ENCODE measurements at regions not wholly inside any gene's neighbourhood (a gene's known extent, or its start where the extent isn't known, plus 50 kb on each side); places are given as distances from the start of the nearest gene placed in this dataset.

- H3K27me3 ChIP-seq (replicated peaks in 1 of 4; ENCODE audit: control insufficient read depth in 3 of 4, extremely low read depth in 1 of 4, insufficient read depth in 3 of 4, low read length in 3 of 4) = no peaks in the 10 kb centered on the region
- H2BK20ac ChIP-seq (ENCODE audit: low read length) = no peak overlapping the region
- H3K4me3 ChIP-seq (ENCODE audit: extremely low read depth in 1 of 4, insufficient read depth in 2 of 4, low read depth in 3 of 4, low read length in 4 of 4) = no peak overlapping the region
- no peak overlapping the region for H2AK5ac ChIP-seq (ENCODE audit: low read depth, low read length)
- no peak overlapping the region for H3K56ac ChIP-seq (replicated peaks; ENCODE audit: insufficient read length, low read depth, low read length)
- H3K23me2 ChIP-seq (ENCODE audit: low read depth, low read length) = no peaks in the 10 kb centered on the region
- WGBS, 2 experiments (ENCODE audit: extremely low coverage in 1 of 2, insufficient coverage in 1 of 2, insufficient read length in 1 of 2, insufficient replicate concordance in 2 of 2, low coverage in 1 of 2, low lambda C conversion rate in 2 of 2, missing lambda C conversion rate in 1 of 2) = 89% methylated on average over 2 of the region's 2 CpGs; no CpG with 5 or more reads in 1 of the 2 experiments
- no peak overlapping the region for H4K8ac ChIP-seq (ENCODE audit: extremely low read depth, insufficient read depth, low read length)
- no peak overlapping the region for H3K4me2 ChIP-seq (ENCODE audit: insufficient read depth in 1 of 2, low read depth in 2 of 2, low read length in 2 of 2)
- no peak for DNase-seq (ENCODE audit: low read depth in 1 of 2, low spot score in 2 of 2)
- no peak for FAIRE-seq
- H3K36me3 ChIP-seq (ENCODE audit: control insufficient read depth in 2 of 4, insufficient read depth in 4 of 4, low read length in 3 of 4) = no peaks in the 10 kb centered on the region
- H3K27ac ChIP-seq (ENCODE audit: low read depth, low read length) = no peak overlapping the region
- no peak overlapping the region for H2BK12ac ChIP-seq (ENCODE audit: low read depth, low read length)
- ChIA-PET CTCF (ENCODE audit: partially characterized antibody) (no interaction called here), POLR2A (ENCODE audit: partially characterized antibody) (no interaction called here)
- H2BK15ac ChIP-seq (ENCODE audit: low read length) = no peak overlapping the region
- no peak overlapping the region for H3K9ac ChIP-seq (replicated peaks in 1 of 4; ENCODE audit: extremely low read depth in 1 of 4, low read depth in 3 of 4, low read length in 3 of 4)
- no peak overlapping the region for H3K14ac ChIP-seq (ENCODE audit: insufficient read length)
- H3K23ac ChIP-seq (ENCODE audit: insufficient read length) = no peak overlapping the region
- no peak overlapping the region for H2BK5ac ChIP-seq (ENCODE audit: low read depth, low read length)
- no peak overlapping the region for H3K18ac ChIP-seq (ENCODE audit: extremely low read depth, low read length)
- no peak overlapping the region for H3K4ac ChIP-seq (replicated peaks; ENCODE audit: insufficient read length, low read depth, low read length)
- no peaks in the 10 kb centered on the region for H3K4me1 ChIP-seq (replicated peaks in 1 of 4; ENCODE audit: control insufficient read depth in 3 of 4, insufficient read depth in 4 of 4, low read length in 3 of 4)
- H3K79me1 ChIP-seq (ENCODE audit: low read depth, low read length) = no peaks in the 10 kb centered on the region
- H2AFZ ChIP-seq (ENCODE audit: low read length) = no peak overlapping the region
- no peak overlapping the region for H2BK120ac ChIP-seq (replicated peaks; ENCODE audit: low read depth, low read length)
- no peak overlapping the region for H4K5ac ChIP-seq (ENCODE audit: insufficient read length, low read depth, low read length)
- no peaks in the 10 kb centered on the region for H4K20me1 ChIP-seq (replicated peaks in 1 of 2; ENCODE audit: control insufficient read depth in 1 of 2, insufficient read depth in 2 of 2, low read length in 2 of 2)
- no peak overlapping the region for H4K91ac ChIP-seq (replicated peaks; ENCODE audit: insufficient read length, low read length)
- no peaks in the 10 kb centered on the region for H3K79me2 ChIP-seq (ENCODE audit: control insufficient read depth in 1 of 2, insufficient read depth in 2 of 2, low read length in 2 of 2)
- H3K9me3 ChIP-seq (ENCODE audit: insufficient read depth in 2 of 2, low read depth in 1 of 2, low read length in 1 of 2) = no peaks in the 10 kb centered on the region
- no peak for TF ChIP-seq EZH2 (IDR thresholded peaks at IDR 0.05; ENCODE audit: low read depth, low read length, severe bottlenecking)
- TF ChIP-seq BRCA1 (IDR thresholded peaks at IDR 0.05; ENCODE audit: low read depth, low read length) = no peak
- no peak for TF ChIP-seq HDAC2 (IDR thresholded peaks at IDR 0.05; ENCODE audit: borderline replicate concordance in 1 of 2, low read depth in 2 of 2, low read length in 2 of 2)
- TF ChIP-seq CBX5 (IDR thresholded peaks at IDR 0.05; ENCODE audit: low read depth, low read length) = no peak
- TF ChIP-seq CHD1 (IDR thresholded peaks at IDR 0.05; ENCODE audit: low read depth, low read length) = no peak
- TF ChIP-seq CEBPB (IDR thresholded peaks at IDR 0.05; ENCODE audit: low read depth, low read length) = no peak
- TF ChIP-seq SP1 (IDR thresholded peaks at IDR 0.05; ENCODE audit: low read depth, low read length) = no peak
- no peak for TF ChIP-seq USF2 (IDR thresholded peaks at IDR 0.05; ENCODE audit: low read length)
- no peak for TF ChIP-seq GTF2F1 (IDR thresholded peaks at IDR 0.05; ENCODE audit: borderline replicate concordance, low read depth, low read length)
- no peak for TF ChIP-seq RNF2 (IDR thresholded peaks at IDR 0.05; ENCODE audit: borderline replicate concordance, low read depth, low read length, missing control alignments, poor library complexity, severe bottlenecking)
- TF ChIP-seq ZNF274 (IDR thresholded peaks at IDR 0.05; ENCODE audit: borderline replicate concordance, extremely low read depth, low read length) = no peak
- TF ChIP-seq, protein P1, sequence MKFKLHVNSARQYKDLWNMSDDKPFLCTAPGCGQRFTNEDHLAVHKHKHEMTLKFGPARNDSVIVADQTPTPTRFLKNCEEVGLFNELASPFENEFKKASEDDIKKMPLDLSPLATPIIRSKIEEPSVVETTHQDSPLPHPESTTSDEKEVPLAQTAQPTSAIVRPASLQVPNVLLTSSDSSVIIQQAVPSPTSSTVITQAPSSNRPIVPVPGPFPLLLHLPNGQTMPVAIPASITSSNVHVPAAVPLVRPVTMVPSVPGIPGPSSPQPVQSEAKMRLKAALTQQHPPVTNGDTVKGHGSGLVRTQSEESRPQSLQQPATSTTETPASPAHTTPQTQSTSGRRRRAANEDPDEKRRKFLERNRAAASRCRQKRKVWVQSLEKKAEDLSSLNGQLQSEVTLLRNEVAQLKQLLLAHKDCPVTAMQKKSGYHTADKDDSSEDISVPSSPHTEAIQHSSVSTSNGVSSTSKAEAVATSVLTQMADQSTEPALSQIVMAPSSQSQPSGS (IDR thresholded peaks at IDR 0.05; ENCODE audit: low read length) = no peak
Observed at GRCh38 chr5:85784746-85785145, 833.0 kb upstream of the COX7C start.

All from H1 (cell line).